NCI-H1930 (cell line): ENCODE measurements at regions not wholly inside any gene's neighbourhood (a gene's known extent, or its start where the extent isn't known, plus 50 kb on each side); places are given as distances from the start of the nearest gene placed in this dataset.
"Not testable (repeated sequence)": the region's sequence is repeated elsewhere in the genome, so short reads cannot be mapped to it uniquely, and the experiment has no call there.

Experiments
- DNase-seq, 2 experiments: peaks; one replicate each; lab custom pipeline; 2025; lab: John Stamatoyannopoulos, UW

- no peak for DNase-seq
Measured at GRCh38 chr9:129412814-129413536, 207.9 kb downstream of the C9orf50 start.

DNA sequence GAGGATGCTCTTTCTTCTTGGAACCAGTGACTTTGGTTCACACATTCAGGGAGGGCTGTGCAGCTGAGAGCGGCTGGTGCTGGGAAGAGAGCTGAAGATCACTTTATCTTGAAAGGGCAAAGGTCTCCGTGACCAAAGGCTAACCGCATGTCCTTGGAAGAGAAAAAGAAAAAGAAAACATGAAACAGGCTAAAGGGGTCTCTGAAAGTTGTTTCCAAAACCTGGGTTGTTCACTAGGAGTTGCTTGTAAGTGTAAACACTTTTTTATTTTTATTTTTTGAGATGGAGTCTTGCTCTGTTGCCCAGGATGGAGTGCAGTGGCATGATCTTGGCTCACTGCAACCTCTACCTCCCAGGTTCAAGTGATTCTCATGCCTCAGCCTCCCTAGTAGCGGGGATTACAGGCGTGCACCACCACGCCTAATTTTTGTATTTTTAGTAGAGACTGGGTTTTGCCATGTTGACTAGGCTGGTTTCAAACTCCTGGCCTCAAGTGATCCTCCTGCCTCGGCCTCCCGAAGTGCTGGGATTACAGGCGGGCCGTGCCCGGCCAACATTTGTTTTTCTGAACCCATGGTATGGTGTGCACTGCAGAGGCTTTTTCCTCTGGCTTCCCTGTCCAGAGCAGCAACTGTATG is 208.6 kb downstream of the C9orf50 start:
- not testable (repeated sequence) for DNase-seq

DNA sequence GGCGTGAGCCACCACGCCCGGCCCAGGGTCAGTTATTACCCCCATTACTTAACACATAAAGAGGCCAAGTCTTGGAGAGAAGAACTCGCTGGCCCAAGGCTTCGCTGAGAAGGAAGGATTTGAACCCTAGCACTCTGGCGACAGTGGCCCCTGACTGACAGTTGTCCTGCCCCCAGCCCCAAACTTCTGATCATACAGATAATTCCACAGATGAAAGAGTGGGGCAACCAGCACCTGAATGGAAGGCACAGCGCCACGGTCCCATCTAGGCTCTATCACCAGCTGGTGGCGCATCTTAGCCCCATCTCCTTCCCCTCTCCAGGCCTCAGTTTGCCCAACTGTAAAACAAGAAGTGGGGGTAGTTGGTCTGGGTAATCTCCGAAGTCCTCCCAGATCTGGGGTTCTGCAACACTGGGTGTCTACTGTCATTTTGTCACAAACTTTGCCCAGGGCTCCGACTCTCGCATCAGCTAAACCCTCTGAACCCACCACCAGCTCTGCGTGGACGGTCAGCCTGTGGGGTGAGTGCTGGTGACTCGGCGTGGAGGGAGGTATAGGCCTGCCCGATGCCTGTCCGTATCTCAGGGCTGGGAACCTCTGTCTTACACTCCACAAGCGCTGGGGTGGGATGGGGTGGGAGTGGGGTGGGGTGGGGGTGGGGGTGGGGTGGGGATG is 209.3 kb downstream of the C9orf50 start:
- no peak for DNase-seq

- DNase-seq = no peak
Measured at GRCh38 chr9:129410226-129410625, 210.7 kb downstream of the C9orf50 start.

DNA sequence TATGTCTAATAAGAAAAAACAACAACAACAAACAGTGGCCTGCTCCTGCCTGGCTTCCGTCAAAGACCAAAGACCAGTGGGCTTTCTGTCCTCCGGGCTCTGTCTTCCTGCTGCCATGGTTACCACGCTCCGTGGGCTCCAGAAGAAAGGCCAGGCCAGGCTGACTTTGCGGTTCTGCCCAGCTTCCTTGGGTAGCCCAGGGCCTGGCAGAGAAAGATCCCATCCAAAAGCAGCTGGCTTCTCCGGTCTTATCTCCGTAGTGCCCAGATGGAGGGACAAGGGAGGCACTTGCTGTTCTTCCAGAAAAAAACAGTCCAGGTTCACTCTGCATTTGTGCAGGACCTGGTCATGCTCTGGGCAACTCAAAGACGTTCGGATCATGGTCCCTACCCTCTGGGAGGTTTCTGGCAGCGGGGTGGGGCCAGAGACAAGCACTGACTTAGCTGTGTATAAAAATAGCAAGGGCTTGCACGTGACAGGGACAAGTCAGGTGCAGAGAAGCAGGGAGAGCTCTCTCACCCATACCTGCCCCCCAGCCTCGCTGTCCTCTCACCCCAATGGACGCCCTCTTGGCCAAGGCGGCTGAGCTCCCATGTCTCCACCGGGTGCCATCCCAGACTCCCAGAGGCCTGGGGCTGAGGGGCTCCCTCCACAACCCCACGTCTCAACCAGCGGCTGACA is 212.2 kb downstream of the C9orf50 start:
- DNase-seq = no peak

DNA sequence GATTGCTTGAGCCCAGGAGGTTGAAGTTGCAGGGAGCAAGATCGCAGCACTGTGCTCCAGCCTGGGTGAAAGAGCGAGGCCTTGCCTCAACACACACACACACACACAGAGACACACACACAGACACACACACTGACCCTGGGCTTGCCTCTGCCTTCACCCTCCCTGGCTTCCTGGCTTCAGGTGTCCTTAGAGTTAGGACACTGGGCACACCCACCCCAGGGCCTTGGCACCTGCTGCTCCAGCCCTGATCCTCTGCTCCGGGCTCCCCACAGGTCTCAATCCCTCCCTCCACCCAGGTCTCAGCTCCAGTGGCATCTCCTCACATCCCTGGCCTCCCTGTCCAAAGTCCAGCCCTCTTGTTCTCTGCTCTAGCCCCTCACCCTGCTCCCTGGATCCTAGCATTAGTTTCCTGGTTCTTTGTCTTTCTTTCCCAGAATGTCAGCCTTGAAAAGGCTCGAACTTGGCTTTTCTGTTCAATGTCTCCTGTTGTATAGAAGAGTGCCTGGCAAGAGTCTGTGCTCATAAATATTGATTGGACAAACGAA is 212.9 kb downstream of the C9orf50 start:
- DNase-seq = no peak

DNA sequence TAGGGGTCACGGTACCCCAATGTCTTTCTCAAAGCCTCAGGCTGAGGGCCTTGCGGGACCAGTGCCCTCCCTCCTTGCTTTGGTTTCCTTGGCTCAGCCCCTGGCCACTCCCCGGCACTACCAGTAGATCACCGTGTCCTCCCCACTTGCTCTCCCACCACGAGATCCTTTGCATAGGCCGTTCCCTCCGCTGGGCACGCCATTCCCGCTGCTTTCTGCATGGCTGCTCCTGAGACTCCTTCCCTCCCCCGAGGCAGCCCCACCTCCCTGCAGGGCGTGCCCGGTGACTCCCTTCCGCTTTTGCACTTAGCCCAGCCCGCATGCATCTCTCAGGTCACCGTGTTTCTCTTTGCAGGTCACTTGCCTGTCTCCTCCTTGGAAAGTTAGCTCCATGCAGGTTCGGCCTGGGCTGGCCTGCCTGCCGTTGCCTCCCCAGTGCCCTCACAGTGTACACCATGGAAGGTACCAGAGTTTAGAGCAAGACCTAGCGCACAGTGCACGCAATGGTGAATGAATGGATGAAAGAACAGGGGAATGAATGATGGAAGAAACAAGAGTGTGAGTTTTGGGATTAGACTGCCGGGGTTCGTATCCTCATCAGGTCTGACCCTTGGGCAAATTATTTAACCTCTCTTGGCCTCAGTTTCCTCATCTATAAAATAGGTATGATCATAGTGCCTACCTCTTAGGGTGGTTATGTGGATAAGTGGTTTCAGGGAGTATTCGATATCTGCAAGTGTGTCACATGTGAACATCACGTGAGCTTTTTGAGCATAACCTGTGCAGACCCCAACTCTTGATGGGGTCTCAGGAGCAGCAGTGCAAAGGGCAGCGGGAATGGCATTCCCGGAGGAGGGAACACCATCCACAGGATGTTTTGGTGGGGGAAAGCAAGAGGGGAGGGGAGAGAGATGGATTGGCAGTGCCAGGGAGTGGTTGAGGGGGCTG is 214.3 kb downstream of the C9orf50 start:
- DNase-seq = no peak

DNA sequence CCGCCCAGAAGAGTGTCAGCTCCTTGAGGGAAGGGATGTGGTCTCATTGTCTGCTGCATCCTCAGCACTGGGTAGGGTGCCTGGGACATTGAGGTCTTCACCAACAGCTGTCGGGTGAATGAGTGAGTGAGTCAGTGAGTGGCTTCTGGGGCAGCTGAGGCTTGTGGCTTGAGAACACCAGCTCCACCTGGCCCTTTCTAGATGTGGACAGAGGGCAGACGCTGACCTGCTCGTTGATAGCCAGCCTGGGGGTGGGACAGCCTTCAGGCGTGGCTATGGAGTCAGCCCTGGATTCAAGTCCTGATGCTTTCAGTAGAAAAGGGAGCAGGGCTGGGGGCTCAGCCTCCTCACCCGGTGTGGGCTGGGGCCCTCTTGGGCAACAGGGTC is 215.1 kb downstream of the C9orf50 start:
- no peak for DNase-seq

GRCh38 chr9:129405089-129405826 is 215.6 kb downstream of the C9orf50 start:
- no peak for DNase-seq

DNA sequence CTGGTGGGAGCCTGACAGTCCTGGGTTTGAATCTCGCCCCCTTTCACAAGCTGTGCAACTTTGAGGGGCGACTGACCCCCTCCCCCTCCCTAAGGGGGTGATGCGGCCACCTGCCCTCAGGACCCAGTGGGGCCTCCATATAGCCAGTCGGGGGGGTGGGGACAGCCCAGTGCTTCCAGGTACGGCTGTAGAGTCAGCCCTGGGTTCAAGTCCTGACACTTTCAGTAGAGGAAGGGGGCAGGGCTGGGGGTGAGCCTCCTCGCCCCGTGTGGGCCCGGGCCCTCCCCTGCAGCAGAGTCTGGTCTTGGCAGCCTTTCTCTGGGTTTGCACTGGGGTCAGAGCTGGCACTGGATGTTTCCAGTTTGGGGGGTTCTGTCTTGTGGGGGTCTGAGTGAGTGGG is 216.3 kb downstream of the C9orf50 start:
- DNase-seq = no peak

GRCh38 chr9:129403779-129404620 is 216.9 kb downstream of the C9orf50 start:
- no peak for DNase-seq

- no peak for DNase-seq
Measured at GRCh38 chr9:129402931-129403778, 217.7 kb downstream of the C9orf50 start.

DNA sequence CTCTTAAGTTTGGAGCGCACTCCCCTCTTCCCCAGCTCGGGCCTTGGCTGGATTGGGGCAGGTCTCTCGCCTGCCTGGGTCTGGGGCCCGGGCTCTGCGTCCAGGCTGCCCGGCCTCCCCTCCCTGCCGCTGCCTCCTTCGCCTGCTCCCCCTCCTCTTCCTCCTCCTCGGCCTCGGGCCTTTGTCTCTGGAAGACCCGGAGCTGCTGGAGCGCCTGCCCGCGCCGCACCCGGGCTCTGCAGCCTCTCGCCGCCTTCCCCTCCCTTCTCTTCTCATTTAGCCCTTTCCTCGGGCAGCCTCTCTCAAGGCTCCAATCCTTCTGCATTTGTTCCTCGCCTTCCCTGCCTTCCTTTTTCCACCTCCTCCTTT is 218.5 kb downstream of the C9orf50 start:
- DNase-seq = no peak

GRCh38 chr9:129401623-129402370 is 219.1 kb downstream of the C9orf50 start:
- no peak for DNase-seq

DNA sequence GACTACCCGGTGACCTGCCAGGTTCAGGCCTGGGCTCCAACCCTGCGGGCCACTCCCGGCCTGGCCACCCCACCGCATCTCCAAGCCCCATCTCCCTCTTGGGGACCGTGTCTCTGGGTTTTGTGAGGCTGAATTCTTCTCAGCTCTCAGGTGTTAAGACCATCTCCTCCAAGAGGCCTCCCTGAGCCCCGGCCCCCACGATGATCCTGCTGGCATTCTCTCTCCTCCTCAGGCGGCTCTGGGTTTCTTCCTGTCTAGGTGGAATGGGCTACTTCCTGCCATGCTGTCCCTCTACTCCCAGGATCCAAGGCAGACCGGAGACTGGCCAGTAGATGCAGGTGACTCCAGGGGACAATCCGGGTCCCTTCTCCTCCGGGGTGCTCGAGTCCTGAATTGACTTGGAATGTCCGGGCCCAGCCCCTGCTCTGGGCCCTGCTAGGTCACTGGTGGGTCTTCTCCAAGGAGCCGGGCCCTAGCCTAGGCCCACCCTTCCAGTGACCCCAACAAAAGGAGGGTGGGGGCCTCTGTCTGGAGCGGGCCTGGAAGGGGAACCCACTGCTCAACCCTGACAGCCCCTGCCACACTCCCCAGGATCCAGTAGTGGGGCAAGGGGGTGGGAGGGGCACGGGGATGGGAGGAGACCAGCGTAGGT is 219.8 kb downstream of the C9orf50 start:
- DNase-seq = no peak

DNA sequence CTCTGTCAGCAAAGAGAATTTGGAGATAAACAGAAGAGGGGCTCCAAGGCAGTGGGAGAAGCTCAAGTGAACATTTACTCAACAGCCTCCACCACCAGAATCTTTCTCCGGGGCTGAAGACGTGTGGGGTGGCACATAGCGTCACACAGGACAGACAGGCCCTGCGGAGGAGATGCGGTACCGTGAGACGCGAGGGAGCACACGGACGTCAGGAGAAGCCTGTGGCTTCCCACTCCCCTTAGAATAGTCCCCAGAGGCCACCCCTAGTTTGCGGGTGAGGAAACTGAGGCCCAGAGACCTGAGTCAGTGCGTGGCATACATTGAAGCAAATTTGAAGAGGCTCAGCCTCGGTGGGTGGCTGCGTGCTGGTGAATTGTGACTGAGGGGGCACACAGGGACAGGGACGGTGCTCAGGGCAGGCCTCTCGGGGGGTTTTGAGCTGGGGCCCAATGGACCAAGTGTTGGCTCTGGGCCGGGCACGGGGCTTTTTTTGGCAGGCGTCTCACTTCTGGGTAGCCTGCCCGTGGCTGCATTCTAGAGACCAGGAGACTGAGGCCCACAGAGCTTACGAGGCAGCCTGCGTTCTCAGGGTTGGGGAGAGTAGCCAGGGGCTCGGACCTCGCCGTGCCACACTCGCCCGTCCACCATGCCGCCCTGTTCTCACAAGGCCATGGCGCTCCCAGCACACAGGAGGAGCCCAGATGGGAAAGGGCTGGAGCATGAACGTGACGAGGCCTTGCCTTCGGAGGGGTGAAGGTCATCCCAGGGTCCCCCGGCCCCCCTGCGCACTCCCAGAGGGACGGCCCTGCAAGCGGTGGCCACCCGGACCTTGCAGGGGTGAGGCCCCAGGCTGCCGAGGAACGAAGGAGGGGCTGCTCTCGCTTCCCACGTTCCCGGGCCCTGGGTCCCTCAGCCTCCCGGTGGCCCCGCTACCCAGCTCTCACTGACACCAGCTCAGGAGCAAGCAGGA is 220.6 kb downstream of the C9orf50 start:
- no peak for DNase-seq
